ENCODE measurements at regions not wholly inside any gene's neighbourhood (a gene's known extent, or its start where the extent isn't known, plus 50 kb on each side); places are given as distances from the start of the nearest gene placed in this dataset.

- no peak for TF ChIP-seq CTCF (conservative IDR thresholded peaks at IDR 0.05; ENCODE audit: low read length)
- no peak for TF ChIP-seq EZH2phosphoT487 (IDR thresholded peaks at IDR 0.05; ENCODE audit: borderline replicate concordance)
Measured at GRCh38 chr13:66216728-66217127, 1013.4 kb downstream of the PCDH9 start.

All from Loucy (cell line).